ENCODE measurements at regions not wholly inside any gene's neighbourhood (a gene's known extent, or its start where the extent isn't known, plus 50 kb on each side); places are given as distances from the start of the nearest gene placed in this dataset.

- ChIA-PET POLR2A (no interaction called here), CTCF (interaction anchor here (0.7 kb wide), 1 partner anchor 489 kb away, joined by 3 read pairs; no protein-coding TSS in a partner anchor)
- no peak overlapping the region for H3K4me3 ChIP-seq (ENCODE audit: low read length)
- no peaks in the 10 kb centered on the region for H3K4me1 ChIP-seq (ENCODE audit: control insufficient read depth in 2 of 2, insufficient read depth in 2 of 2, low read length in 2 of 2)
- H3K9me3 ChIP-seq (ENCODE audit: control insufficient read depth in 2 of 3, low read length in 3 of 3), result no peaks in the 10 kb centered on the region
- peaks cover 14 to 38% (median 34%) of the 10 kb centered on the region in 5 donors for H3K27me3 Mint-ChIP-seq
- no peak overlapping the region for H3K27ac ChIP-seq (ENCODE audit: low read depth, low read length)
- intact Hi-C loops (cut with micrococcal nuclease), result no loop called here
- no peaks in the 10 kb centered on the region for H3K36me3 ChIP-seq (ENCODE audit: control insufficient read depth in 2 of 3, insufficient read depth in 3 of 3, low read length in 3 of 3)
- DNase-seq (no peak), ATAC-seq (no peak)
- no peak overlapping the region for H3K4me3 Mint-ChIP-seq
- peaks cover 0 to 3% (median 0%) of the 10 kb centered on the region in 11 donors for H3K9me3 Mint-ChIP-seq
- no peaks in the 10 kb centered on the region for H3K27me3 ChIP-seq (ENCODE audit: control insufficient read depth in 2 of 2, insufficient read depth in 2 of 2, low read length in 2 of 2)
- no peak overlapping the region for H3K27ac Mint-ChIP-seq
- H3K36me3 Mint-ChIP-seq, result peaks cover 0 to 2% (median 0%) of the 10 kb centered on the region in 5 donors
- H3K4me1 Mint-ChIP-seq, result peaks cover 0 to 2% (median 0%) of the 10 kb centered on the region in 7 donors
Measured at GRCh38 chr12:75561921-75562320, 50.5 kb upstream of the KRR1 start.

Data from naive thymus-derived CD4-positive, alpha-beta T cell (primary cell).